ENCODE measurements at regions not wholly inside any gene's neighbourhood (a gene's known extent, or its start where the extent isn't known, plus 50 kb on each side); places are given as distances from the start of the nearest gene placed in this dataset.

- H3K4me3 ChIP-seq (ENCODE audit: low read depth, low read length): no peak overlapping the region
- no peak for DNase-seq (ENCODE audit: low read depth)
- TF ChIP-seq CTCF (IDR thresholded peaks at IDR 0.05; ENCODE audit: low read depth, low read length, missing control alignments): no peak
- in situ Hi-C loops (cut with HindIII; ENCODE audit: low sequenced_read_pairs): no loop called here
Observed at GRCh38 chr5:166430491-166431319, 1860.7 kb upstream of the WWC1 start.

GRCh38 chr5:166431456-166431855 lies 1860.0 kb upstream of the WWC1 start:
- in situ Hi-C loops (cut with HindIII; ENCODE audit: low sequenced_read_pairs): no loop called here
- TF ChIP-seq CTCF (IDR thresholded peaks at IDR 0.05; ENCODE audit: low read depth, low read length, missing control alignments): no peak
- no peak overlapping the region for H3K4me3 ChIP-seq (ENCODE audit: low read depth, low read length)
- DNase-seq (ENCODE audit: low read depth): no peak

GRCh38 chr5:166433679-166434078 lies 1857.8 kb upstream of the WWC1 start:
- no peak overlapping the region for H3K4me3 ChIP-seq (ENCODE audit: low read depth, low read length)
- TF ChIP-seq CTCF (IDR thresholded peaks at IDR 0.05; ENCODE audit: low read depth, low read length, missing control alignments): no peak
- DNase-seq (ENCODE audit: low read depth): no peak
- in situ Hi-C loops (cut with HindIII; ENCODE audit: low sequenced_read_pairs): no loop called here

- DNase-seq (ENCODE audit: low read depth): peak; percentile 78
- no peak for TF ChIP-seq CTCF (IDR thresholded peaks at IDR 0.05; ENCODE audit: low read depth, low read length, missing control alignments)
- no peak overlapping the region for H3K4me3 ChIP-seq (ENCODE audit: low read depth, low read length)
- in situ Hi-C loops (cut with HindIII; ENCODE audit: low sequenced_read_pairs): no loop called here
Observed at GRCh38 chr5:166436872-166437271, 1854.6 kb upstream of the WWC1 start.

GRCh38 chr5:166486348-166486747 lies 1805.1 kb upstream of the WWC1 start:
- no peak for TF ChIP-seq CTCF (IDR thresholded peaks at IDR 0.05; ENCODE audit: low read depth, low read length, missing control alignments)
- no peak overlapping the region for H3K4me3 ChIP-seq (ENCODE audit: low read depth, low read length)
- no peak for DNase-seq (ENCODE audit: low read depth)
- in situ Hi-C loops (cut with HindIII; ENCODE audit: low sequenced_read_pairs): no loop called here

GRCh38 chr5:166488560-166488959 lies 1802.9 kb upstream of the WWC1 start:
- no peak overlapping the region for H3K4me3 ChIP-seq (ENCODE audit: low read depth, low read length)
- TF ChIP-seq CTCF (IDR thresholded peaks at IDR 0.05; ENCODE audit: low read depth, low read length, missing control alignments): no peak
- in situ Hi-C loops (cut with HindIII; ENCODE audit: low sequenced_read_pairs): no loop called here
- DNase-seq (ENCODE audit: low read depth): no peak

All from astrocyte of the cerebellum (primary cell).